ENCODE measurements at regions not wholly inside any gene's neighbourhood (a gene's known extent, or its start where the extent isn't known, plus 50 kb on each side); places are given as distances from the start of the nearest gene placed in this dataset.

DNA sequence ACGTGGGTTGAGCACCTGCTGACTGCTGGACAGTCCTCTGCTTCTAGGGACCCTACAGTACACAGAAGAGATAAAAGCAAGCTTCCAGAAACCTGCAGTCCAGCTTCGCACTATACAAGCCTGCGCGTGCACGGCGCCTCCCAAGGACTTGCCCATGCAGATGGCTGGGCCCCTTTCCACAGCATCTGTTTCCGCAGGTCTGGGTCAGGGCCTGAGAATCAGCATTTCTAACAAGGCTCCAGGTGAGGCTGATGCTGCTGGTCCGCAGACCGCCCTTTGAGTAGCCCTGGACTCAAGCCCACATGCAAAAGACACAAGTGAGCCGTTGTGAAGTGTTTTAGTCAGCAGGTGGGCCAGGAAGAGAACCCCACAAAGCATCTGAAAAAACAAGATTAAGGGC, 133.1 kb downstream of the HSD17B3 start:
- TF ChIP-seq, protein P1, sequence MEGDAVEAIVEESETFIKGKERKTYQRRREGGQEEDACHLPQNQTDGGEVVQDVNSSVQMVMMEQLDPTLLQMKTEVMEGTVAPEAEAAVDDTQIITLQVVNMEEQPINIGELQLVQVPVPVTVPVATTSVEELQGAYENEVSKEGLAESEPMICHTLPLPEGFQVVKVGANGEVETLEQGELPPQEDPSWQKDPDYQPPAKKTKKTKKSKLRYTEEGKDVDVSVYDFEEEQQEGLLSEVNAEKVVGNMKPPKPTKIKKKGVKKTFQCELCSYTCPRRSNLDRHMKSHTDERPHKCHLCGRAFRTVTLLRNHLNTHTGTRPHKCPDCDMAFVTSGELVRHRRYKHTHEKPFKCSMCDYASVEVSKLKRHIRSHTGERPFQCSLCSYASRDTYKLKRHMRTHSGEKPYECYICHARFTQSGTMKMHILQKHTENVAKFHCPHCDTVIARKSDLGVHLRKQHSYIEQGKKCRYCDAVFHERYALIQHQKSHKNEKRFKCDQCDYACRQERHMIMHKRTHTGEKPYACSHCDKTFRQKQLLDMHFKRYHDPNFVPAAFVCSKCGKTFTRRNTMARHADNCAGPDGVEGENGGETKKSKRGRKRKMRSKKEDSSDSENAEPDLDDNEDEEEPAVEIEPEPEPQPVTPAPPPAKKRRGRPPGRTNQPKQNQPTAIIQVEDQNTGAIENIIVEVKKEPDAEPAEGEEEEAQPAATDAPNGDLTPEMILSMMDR (IDR thresholded peaks at IDR 0.05) = no peak
- no peak for TF ChIP-seq POLR2A (IDR thresholded peaks at IDR 0.05)
